Right ventricle myocardium inferior (tissue), 1 donor: ENCODE measurements at regions not wholly inside any gene's neighbourhood (a gene's known extent, or its start where the extent isn't known, plus 50 kb on each side); places are given as distances from the start of the nearest gene placed in this dataset.

Experiments
- ATAC-seq: fragments of 200-7000 bp; cut with Tn5 transposase; one replicate; pipeline ENCODE4 v1.9.1; 2020; ENCODE audit warnings: mild to moderate bottlenecking, moderate library complexity
- DNase-seq: peaks from one replicate; pipeline ENCODE4 v3.0.0; 2021; ENCODE audit errors: missing footprints
- intact Hi-C: fragments of 100-400 bp; cut with DNase I; formaldehyde crosslinking; loops from one replicate; pipeline ENCODE4 v1.11.0; 2022
- donor health status: DM: no; HTN: yes; CAD: no; lungs with severe emphysema.

- no peak for DNase-seq
- no peak for ATAC-seq
- intact Hi-C loops, result loop anchor here (5.0 kb wide), 1 partner anchor 107 kb away; no protein-coding TSS in a partner anchor
These were observed 228.8 kb downstream of the SMARCA2 start for GRCh38 chr9:2243666-2244555.

- DNase-seq (no peak), ATAC-seq (no peak)
- intact Hi-C loops, result no loop called here
These were observed 232.2 kb downstream of the SMARCA2 start for GRCh38 chr9:2247340-2247739.

- intact Hi-C loops, result no loop called here
These were observed 233.7 kb downstream of the SMARCA2 start for GRCh38 chr9:2248768-2249265.

GRCh38 chr9:2253636-2254580 is 238.8 kb downstream of the SMARCA2 start:
- intact Hi-C loops, result no loop called here
- ATAC-seq (no peak), DNase-seq (no peak)

More at GRCh38 chr9:2248768-2249265, 233.7 kb downstream of the SMARCA2 start:
- DNase-seq (no peak), ATAC-seq (no peak)

- DNase-seq, result no peak
- peak; percentile 26 for ATAC-seq
- intact Hi-C loops, result no loop called here
These were observed 240.0 kb downstream of the SMARCA2 start for GRCh38 chr9:2255128-2255527.

DNA sequence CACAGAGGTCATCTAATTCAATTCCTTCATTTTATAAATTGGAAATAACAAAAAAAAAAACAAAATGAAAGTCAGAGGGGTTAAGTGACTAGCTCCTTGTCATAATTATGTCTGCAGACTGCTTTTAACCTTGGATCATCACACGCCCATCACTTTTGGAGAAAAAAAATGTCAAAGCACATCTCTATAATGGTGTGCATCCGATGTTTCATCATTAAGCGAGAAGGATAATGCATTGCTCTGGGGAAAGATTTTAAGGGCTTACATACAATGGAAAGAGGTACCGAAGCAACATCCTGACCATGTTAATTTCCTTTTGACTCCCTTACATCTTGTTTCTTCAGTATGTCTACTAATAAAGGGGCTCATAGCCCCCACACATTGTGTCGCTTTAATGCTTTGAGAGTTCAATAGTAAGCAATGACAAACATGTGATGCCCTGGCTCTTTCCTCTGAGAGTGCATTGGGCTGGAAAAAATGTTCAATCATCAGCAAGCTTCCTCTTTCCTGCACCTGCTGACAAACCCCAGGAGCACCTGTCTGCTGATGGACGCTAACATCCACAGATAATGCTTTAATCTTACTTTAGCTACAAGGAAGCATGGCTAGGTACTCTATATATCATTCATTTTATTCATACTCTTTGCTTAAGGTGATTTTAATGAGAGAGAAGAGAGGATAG is 242.2 kb downstream of the SMARCA2 start:
- intact Hi-C loops, result no loop called here
- no peak for ATAC-seq
- DNase-seq, result no peak

- ATAC-seq (no peak), DNase-seq (no peak)
- intact Hi-C loops, result no loop called here
These were observed 245.5 kb downstream of the SMARCA2 start for GRCh38 chr9:2260417-2261306.

DNA sequence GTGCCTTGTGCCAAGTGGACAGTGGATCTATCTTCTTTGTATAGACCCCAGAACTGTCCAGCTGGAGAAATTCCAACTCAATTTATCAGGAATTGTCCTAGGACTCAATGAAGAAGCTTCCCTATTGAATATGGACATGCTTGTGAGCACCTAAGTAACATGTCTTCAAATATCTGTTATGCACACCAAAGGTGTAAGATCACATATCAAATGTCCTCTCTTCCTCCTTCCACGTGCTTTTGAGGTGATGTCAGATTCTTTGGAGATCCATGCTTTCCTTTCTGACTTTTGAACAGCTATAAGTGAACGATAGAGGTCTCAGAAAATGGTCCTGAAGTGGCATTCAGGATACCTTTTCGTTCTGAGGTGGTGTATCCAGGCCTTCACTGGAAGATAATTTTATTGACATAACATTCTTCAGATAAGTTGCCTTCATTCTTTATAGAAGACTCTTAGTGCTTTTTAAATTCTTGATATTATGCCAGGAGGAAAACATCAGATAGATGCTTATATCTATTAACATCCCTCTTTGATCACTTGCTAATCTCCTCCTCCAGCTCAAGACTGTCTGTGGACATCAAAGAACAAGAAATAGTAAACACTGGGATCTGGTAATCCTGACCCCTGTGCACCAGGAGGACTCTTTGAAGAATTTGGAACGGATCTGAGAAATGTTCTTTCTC is 246.4 kb downstream of the SMARCA2 start:
- ATAC-seq (no peak), DNase-seq (no peak)
- intact Hi-C loops, result no loop called here

DNA sequence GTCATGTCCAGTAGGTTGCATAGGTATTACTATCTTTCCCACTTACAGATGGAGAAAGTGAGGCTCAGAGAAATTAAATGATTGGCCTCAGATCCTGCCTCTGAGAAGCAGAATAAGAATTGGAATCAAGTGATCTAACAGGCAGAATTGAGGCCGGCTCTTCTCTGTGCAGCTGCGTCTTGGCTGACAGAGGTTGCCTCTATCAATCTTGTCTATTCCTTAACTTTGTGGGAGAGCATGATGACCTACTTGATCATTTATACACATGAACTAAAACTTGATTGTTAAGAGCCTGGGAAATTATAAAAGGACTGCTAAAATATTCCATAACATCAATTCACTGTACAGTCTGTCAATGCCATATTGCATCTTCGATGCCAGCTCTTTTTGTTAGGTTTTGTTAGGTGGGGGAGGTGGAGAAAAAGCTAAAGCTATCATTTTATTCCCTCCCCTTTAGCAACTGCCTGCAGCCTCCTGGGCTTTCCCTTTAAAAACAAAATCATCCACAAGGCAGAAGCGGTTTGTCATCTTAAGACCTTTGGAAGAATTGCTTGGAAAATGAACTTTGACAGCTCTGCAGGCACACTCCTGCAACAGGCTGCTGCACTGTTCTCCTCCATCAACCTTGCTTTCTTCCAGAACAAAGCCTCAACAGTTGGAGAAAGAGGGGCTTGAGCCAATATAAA is 247.4 kb downstream of the SMARCA2 start:
- DNase-seq, result no peak
- intact Hi-C loops, result no loop called here

GRCh38 chr9:2263111-2263510 is 248.0 kb downstream of the SMARCA2 start:
- ATAC-seq (no peak), DNase-seq (no peak)
- intact Hi-C loops, result no loop called here

More for the DNA sequence above, 247.4 kb downstream of the SMARCA2 start:
- no peak for ATAC-seq

GRCh38 chr9:2263665-2264064 is 248.5 kb downstream of the SMARCA2 start:
- DNase-seq (no peak), ATAC-seq (no peak)
- intact Hi-C loops, result no loop called here

DNA sequence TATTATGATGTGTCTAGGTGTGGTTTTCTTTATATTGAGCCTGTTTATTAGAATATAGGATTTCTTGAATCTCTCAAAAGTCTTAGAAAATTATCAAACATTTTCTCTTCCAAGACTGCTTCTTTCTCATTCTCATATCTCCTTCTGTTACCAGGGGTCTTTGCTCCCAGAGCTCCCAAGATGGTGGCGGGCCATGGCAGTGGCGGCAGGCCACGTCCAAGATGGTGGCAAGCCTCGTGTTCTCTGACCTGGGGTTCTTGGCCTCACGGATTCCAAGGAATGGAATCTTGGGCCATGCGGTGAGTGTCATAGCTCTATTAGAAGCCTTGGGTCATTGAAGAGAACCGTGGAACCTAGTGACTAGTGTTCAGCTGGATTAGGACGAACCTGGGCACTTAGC is 248.9 kb downstream of the SMARCA2 start:
- intact Hi-C loops, result no loop called here
- DNase-seq, result no peak
- ATAC-seq, result no peak

- DNase-seq, result no peak
- intact Hi-C loops, result no loop called here
- ATAC-seq, result peak; percentile 98
These were observed 252.1 kb downstream of the SMARCA2 start for GRCh38 chr9:2267181-2267745.

DNA sequence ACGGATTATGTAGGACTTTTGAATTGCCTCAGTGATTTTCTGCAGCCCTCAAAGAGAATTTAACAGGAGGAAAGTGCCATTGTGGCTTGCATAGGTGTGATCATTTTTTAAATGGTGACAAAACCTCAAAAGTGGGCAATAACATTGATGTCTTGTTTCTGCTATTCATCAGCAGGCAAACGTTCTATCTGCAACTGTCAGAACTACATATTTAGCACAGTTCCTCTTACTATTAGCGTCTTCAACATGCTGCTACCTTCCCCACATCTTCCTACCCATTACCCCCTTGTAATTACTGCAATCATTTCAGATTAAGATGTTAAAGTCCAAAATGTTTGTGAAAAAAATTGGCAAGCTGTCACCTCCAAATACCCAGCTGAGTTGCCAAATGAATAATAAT is 254.6 kb downstream of the SMARCA2 start:
- no peak for DNase-seq
- intact Hi-C loops, result no loop called here
- no peak for ATAC-seq

DNA sequence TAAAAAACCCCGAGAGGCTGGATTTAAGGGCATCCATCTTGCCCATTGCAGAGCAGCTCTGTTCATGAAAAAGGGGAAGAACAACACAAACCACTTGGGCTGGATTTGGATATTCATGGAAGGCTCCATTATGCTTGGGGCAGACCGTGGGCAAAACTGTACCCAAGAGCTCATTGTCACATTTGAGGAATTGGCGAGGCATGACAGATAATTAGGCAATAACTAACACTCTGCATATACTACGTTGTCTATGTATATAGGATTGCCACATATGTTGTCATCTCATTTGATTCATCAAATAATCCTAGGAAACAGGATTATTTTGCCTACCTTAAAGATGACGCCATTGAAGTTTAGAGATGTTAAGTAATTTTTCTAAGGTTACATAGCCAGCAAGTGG is 255.4 kb downstream of the SMARCA2 start:
- no peak for ATAC-seq
- no peak for DNase-seq
- intact Hi-C loops, result no loop called here

DNA sequence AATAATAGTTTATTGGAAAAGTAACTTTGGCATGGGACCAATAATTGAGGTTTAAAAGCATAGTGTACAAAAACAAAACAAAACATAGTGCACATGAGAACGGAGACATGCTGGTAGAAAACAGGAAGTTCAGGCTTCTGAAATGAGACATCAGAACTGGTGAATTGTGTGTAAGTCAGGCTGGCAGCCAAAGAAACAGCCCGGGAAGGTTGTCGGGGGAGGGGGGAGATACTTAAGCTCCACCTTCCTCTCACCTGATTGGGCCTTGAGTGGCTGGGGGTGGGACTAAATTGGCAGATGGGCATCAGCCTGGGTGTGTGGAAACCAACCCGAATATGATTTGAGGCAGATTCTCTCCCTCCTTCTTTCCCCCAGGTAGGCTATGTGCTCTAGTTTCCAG is 256.3 kb downstream of the SMARCA2 start:
- DNase-seq (no peak), ATAC-seq (no peak)
- intact Hi-C loops, result no loop called here

GRCh38 chr9:2274762-2275161 is 259.6 kb downstream of the SMARCA2 start:
- DNase-seq (no peak), ATAC-seq (no peak)
- intact Hi-C loops, result no loop called here
